ENCODE measurements at regions not wholly inside any gene's neighbourhood (a gene's known extent, or its start where the extent isn't known, plus 50 kb on each side); places are given as distances from the start of the nearest gene placed in this dataset.

- TF ChIP-seq CTCF (IDR thresholded peaks at IDR 0.05) (no peak), EP300 (IDR thresholded peaks at IDR 0.05) (no peak), POLR2A (IDR thresholded peaks at IDR 0.05) (no peak), POLR2AphosphoS5 (IDR thresholded peaks at IDR 0.05) (no peak)
These were observed 85.3 kb upstream of the PDE10A start for GRCh38 chr6:165748390-165748789.
